OCI-LY3 (cell line): ENCODE measurements at regions not wholly inside any gene's neighbourhood (a gene's known extent, or its start where the extent isn't known, plus 50 kb on each side); places are given as distances from the start of the nearest gene placed in this dataset.

Experiments
- EZH2phosphoT487 ChIP-seq: fragments of 200-600 bp; shearing (Covaris generic); IDR thresholded peaks from 2 replicates; pipeline ENCODE4 v1.6.1; 2018; ENCODE audit warnings: antibody characterized with exemption, mixed run types, low read depth
- TF ChIP-seq, protein P1 (sequence below): fragments of 200-600, 300-600 bp; sonication (generic); IDR thresholded peaks from 2 replicates; pipeline ENCODE4 v1.5.1; 2014; ENCODE audit warnings: antibody characterized with exemption, low read length, low read depth

DNA sequence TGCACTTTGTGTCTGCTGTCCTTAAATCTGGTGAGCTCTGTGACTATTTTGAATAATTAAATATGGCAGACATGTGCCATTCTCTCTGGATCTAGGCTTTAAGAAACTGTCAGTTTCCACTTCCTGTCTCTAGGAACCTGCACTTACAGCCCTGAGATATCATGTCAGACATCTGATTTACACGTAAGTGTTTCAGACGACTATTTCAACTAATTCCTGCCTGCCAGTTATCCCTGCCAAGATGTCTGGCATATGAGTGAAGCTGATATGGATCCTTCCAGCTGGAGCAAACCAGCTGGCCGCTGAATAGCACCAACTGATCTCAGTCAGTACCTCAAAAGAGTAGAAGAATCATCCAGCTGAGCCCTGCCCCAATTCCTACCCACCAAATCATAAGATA, 362.2 kb upstream of the SMIM30 start:
- TF ChIP-seq, protein P1, sequence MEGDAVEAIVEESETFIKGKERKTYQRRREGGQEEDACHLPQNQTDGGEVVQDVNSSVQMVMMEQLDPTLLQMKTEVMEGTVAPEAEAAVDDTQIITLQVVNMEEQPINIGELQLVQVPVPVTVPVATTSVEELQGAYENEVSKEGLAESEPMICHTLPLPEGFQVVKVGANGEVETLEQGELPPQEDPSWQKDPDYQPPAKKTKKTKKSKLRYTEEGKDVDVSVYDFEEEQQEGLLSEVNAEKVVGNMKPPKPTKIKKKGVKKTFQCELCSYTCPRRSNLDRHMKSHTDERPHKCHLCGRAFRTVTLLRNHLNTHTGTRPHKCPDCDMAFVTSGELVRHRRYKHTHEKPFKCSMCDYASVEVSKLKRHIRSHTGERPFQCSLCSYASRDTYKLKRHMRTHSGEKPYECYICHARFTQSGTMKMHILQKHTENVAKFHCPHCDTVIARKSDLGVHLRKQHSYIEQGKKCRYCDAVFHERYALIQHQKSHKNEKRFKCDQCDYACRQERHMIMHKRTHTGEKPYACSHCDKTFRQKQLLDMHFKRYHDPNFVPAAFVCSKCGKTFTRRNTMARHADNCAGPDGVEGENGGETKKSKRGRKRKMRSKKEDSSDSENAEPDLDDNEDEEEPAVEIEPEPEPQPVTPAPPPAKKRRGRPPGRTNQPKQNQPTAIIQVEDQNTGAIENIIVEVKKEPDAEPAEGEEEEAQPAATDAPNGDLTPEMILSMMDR, result no peak
- no peak for TF ChIP-seq EZH2phosphoT487
